ENCODE measurements at regions not wholly inside any gene's neighbourhood (a gene's known extent, or its start where the extent isn't known, plus 50 kb on each side); places are given as distances from the start of the nearest gene placed in this dataset.

- DNase-seq = no peak
Observed at GRCh38 chr2:238963161-238963970, 115.5 kb downstream of the TWIST2 start.

DNA sequence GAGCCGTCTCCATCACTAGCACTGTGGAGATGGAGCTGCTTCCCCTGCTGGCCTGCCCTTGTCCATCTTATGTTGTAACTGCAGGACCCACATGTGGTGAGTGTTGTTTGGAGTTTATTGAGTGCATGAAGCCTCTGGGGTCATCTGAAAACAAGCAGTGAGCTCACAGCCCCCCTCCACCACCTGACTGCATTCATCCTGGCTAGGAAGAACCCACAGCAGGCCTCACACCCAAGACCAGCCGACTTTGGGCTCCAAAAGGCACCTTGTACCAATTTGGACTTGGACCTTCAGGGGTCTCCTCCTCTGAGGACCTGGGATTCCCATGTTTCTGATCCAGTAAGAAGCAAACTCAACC, 116.1 kb downstream of the TWIST2 start:
- no peak for DNase-seq

DNA sequence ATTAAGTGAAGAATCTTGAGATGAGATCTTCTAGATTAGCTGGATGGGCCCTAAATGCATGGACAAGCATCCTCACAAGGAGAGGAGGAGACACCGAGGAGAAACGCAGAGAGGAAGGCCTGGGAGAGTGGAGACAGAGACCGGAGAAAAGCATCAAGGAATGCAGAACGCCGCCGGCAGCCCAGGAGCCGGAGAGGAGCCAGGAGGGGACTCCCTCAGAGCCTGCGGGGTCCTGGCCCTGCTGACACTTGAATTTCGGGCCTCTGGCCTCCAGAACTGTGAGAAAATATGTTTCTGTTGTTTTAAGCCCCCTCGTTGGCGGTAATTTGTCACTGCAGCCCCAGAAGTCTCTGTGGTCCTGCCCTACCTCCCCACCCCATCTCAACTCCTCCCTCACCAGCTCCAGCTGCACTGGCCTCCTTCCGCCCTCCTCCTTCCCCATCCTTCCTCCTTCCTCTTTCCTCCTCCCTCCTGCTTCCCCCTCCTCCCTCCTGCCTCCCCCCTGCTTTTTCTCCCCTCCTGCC, 116.7 kb downstream of the TWIST2 start:
- DNase-seq = no peak

DNA sequence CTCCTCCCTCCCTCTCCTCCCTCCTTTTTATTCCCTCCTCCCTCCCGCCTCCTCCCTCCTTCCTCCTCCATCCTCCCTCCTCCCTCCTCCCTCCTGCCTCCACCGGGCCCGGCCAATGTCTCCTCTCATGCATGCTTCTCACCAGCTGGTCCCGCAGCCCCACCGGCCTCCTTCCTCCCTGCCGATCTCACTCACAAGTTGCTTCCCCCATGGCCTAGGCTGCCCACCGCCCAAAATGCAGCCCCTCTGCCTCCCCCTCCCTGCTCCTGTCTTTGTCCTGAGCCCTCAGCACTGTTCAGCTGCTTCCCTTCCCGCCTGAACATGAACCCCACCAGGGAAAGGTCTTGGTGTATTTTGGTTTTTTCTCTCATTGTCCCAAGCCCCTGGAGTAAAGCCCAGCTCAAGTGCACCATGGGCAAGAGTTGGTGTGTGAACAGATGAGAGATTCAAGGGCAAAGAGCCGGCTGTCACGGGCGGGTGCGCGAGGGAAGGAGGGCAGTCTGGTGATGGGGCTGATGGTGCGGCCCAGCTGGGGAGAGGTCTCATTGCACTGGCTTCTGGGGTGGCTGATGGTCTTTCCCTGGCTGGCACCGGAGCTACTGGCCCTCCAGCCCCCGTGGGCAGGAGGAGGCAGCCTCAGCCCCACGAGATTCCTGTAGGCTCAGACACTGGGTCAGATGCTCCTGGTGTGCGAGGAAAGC, 117.6 kb downstream of the TWIST2 start:
- DNase-seq = no peak

GRCh38 chr2:238966072-238966937, 118.4 kb downstream of the TWIST2 start:
- no peak for DNase-seq

DNA sequence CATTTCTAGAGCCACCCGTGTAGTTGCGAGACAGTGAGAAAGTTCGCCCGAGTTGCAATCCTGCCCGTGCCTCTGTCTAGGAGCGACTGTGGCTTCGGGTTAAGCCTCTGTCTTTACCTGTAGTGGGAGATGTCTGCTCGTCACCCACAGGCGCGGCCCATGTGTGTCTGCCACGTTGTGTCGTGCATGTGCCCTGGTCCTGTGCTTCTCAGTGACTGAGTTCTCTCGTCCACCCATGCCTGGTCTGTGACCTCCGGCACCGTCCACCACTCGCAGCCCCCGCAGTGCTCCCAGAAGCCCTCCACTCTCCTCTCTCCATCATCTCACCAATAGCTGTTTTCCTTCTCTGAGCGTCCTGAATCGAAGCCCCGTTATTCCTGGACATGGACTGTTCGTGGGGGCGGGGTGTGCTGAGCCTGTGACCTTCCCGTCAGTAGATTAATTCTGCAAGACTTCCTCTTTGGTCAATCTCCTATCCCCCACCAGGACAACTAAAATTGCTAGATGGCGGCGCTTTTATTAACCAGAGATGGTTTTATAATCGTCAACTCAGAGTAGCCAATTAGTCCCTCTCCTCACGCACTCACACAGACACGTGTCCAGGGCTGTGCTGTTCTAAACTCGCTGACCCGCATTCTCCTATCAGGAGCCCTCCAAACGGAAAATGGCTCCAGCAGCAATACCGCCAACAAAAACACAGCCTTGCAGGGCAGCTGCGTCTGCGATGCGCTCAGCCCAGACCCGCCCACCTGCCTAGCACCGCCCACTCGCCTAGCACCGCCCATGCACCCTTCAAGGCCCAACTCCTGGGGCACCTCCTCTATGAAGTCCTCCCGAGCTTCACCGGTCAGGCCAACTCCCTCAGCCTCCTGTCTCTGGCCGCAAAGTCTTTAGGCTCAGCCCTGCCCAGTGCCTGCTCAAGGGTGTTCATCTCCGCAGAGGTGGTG, 119.4 kb downstream of the TWIST2 start:
- no peak for DNase-seq

GRCh38 chr2:238967978-238968360, 120.1 kb downstream of the TWIST2 start:
- no peak for DNase-seq

- DNase-seq = no peak
Observed at GRCh38 chr2:238968616-238969384, 120.9 kb downstream of the TWIST2 start.

DNA sequence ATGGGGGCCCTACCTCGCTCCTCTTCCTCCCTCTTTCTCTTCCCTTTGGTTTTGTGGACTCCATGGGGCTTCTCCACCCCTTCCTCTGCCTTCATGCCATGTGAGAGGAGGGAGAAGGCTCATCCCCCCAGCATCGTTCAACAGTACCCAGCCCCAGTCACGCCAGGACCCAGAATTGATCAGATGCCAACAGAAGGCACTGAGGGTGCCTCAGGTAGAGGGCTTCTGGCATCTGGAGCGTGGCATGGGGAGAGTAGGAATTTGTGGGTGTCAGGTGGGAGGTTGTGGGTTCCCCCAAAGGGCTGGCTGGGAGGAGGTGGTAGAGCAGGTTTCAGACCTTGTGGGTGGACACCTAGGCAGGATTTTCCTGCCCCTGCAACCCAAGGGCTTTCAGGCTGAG, 122.0 kb downstream of the TWIST2 start:
- DNase-seq = no peak

- DNase-seq = peak; percentile 20
Observed at GRCh38 chr2:238970553-238971081, 122.7 kb downstream of the TWIST2 start.

GRCh38 chr2:238971318-238972145, 123.6 kb downstream of the TWIST2 start:
- DNase-seq = no peak

- DNase-seq = no peak
Observed at GRCh38 chr2:238972146-238972445, 124.2 kb downstream of the TWIST2 start.

DNA sequence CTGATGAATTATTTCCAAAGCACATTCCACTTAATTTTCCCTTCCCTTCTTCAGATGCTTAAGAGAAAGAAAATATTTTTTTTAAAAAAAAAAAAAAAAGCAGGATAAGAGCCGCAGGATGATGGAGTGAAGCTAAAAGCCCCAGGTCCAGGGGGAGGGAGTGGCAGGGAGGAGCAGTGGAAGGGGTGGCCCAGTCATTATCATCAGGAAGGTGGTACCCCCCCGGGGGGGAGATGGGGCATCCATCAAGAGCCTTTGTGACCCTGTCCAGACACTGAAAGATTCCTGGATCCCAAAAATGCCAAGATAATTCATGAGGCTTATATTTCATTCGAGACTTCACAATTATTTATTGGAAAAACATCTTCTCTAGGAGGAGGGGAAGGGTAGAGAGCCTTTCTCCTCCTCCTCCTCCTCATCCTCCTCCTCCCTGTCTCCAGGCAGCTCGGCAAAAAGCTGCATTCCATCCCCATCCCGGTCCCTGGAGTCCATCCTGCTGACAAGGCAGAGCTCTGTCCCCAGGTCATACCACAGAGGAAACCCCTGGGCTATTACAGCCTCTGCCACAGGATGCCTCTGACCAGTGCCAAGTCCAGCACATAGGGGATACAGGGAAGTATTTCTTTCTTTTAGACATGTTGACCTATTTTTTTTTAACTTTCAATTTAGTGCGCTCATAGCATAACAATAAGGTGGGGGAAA, 125.3 kb downstream of the TWIST2 start:
- DNase-seq = no peak

DNA sequence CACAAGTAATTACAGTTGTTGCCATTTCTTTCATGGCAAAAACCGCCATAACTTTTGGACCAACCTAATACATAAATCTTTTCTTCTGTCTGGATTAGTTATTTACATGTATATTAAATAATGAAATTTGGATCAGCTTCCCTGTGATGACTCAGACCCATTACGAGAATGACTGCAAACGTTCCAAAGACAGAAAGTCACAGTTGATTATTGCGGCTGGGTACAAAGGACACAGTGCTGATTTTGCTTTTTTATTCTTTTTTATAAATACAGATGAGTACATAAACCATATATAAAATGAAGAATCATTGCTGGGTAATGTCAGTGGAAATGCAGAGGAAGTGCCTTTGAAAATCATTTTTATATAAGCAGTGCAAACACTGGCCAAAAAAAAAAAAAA, 126.2 kb downstream of the TWIST2 start:
- no peak for DNase-seq

- DNase-seq = no peak
Observed at GRCh38 chr2:238974501-238975166, 126.7 kb downstream of the TWIST2 start.

DNA sequence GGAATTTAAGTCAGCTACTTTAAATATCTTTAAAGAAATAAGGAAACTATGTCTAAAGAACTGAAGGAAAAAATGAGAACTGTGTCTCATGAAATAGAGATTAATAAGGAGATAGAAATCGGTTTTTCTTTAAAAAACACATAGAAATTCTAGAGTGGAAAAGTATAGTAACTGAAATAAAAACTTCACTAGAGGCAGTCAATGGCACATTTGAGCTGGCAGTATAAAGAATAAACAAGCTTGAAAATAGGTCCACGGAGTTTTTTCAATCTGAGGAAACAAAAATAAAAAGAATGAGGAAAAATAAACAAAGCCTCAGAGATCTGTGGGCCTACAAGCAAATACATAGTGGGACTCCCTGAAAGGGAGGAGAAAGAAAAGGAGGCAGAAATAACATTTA, 127.5 kb downstream of the TWIST2 start:
- no peak for DNase-seq

DNA sequence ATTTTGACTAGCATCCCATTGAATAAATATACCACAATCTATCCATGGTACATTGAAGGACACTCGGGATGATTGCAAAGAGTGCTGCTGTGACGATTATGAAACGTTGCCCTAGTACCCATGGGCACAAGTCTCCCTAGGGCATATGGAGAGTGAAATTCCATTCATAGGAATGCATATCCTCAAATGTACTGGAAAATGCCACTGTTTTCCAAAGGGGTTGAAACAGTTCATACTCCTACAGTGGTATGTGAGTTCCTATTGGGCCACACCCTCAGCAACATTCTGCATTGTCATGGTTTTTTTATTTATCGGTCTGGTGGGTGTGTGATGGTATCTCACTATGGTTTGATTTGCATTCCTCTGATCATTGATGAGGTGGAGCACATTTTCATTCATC, 130.6 kb downstream of the TWIST2 start:
- DNase-seq = no peak

- DNase-seq = no peak
Observed at GRCh38 chr2:238979636-238980035, 131.8 kb downstream of the TWIST2 start.
